ENCODE measurements at regions not wholly inside any gene's neighbourhood (a gene's known extent, or its start where the extent isn't known, plus 50 kb on each side); places are given as distances from the start of the nearest gene placed in this dataset.

DNA sequence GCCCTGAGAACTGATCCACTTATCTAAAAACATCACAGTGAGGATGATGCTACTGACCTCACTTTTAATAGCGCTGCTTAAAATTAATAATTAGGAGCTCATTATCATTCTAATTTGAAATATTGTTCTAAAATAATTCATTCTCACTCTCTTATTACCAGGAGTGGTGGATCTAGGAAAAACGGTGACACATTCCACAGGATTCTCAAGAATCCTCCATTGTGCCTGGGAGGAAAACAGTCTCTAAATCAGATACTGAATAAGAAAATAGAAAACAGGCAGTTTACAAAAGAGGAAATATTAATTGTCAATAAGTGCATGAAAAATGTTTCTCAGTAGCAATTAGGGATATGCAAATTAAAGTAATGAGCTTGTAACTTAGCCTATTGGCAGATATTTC lies 187.4 kb downstream of the TENT5A start (continued):
- no peak for TF ChIP-seq IRF2 (CRISPR knock-in tag; IDR thresholded peaks at IDR 0.05; ENCODE audit: borderline replicate concordance, low read depth)
- TF ChIP-seq, protein P1, sequence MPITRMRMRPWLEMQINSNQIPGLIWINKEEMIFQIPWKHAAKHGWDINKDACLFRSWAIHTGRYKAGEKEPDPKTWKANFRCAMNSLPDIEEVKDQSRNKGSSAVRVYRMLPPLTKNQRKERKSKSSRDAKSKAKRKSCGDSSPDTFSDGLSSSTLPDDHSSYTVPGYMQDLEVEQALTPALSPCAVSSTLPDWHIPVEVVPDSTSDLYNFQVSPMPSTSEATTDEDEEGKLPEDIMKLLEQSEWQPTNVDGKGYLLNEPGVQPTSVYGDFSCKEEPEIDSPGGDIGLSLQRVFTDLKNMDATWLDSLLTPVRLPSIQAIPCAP (CRISPR knock-in tag; IDR thresholded peaks at IDR 0.05), result no peak
- TF ChIP-seq ZNF396 (CRISPR knock-in tag; IDR thresholded peaks at IDR 0.05; ENCODE audit: borderline replicate concordance), result no peak
- TF ChIP-seq FOXJ3 (CRISPR knock-in tag; IDR thresholded peaks at IDR 0.05; ENCODE audit: borderline replicate concordance), result no peak
- TF ChIP-seq, protein P2, sequence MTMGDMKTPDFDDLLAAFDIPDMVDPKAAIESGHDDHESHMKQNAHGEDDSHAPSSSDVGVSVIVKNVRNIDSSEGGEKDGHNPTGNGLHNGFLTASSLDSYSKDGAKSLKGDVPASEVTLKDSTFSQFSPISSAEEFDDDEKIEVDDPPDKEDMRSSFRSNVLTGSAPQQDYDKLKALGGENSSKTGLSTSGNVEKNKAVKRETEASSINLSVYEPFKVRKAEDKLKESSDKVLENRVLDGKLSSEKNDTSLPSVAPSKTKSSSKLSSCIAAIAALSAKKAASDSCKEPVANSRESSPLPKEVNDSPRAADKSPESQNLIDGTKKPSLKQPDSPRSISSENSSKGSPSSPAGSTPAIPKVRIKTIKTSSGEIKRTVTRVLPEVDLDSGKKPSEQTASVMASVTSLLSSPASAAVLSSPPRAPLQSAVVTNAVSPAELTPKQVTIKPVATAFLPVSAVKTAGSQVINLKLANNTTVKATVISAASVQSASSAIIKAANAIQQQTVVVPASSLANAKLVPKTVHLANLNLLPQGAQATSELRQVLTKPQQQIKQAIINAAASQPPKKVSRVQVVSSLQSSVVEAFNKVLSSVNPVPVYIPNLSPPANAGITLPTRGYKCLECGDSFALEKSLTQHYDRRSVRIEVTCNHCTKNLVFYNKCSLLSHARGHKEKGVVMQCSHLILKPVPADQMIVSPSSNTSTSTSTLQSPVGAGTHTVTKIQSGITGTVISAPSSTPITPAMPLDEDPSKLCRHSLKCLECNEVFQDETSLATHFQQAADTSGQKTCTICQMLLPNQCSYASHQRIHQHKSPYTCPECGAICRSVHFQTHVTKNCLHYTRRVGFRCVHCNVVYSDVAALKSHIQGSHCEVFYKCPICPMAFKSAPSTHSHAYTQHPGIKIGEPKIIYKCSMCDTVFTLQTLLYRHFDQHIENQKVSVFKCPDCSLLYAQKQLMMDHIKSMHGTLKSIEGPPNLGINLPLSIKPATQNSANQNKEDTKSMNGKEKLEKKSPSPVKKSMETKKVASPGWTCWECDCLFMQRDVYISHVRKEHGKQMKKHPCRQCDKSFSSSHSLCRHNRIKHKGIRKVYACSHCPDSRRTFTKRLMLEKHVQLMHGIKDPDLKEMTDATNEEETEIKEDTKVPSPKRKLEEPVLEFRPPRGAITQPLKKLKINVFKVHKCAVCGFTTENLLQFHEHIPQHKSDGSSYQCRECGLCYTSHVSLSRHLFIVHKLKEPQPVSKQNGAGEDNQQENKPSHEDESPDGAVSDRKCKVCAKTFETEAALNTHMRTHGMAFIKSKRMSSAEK (CRISPR knock-in tag; IDR thresholded peaks at IDR 0.05; ENCODE audit: borderline replicate concordance), result no peak
- TF ChIP-seq E2F4 (CRISPR knock-in tag; IDR thresholded peaks at IDR 0.05; ENCODE audit: borderline replicate concordance, low read depth), result no peak
- no peak for TF ChIP-seq NR3C1 (CRISPR knock-in tag; conservative IDR thresholded peaks at IDR 0.05; ENCODE audit: low read depth)
- TF ChIP-seq ZNF416 (CRISPR knock-in tag; IDR thresholded peaks at IDR 0.05), result no peak

GRCh38 chr6:81564470-81565068 lies 187.9 kb downstream of the TENT5A start:
- Mint-ChIP-seq H3K27ac (no peak overlapping the region), H3K4me1 (peaks cover 18% of the 10 kb centered on the region), H3K9me3 (peaks cover 4% of the 10 kb centered on the region; the same call in 1 of the 2 replicates), H3K4me3 (no peak overlapping the region), H3K27me3 (ENCODE audit: low read depth) (no peaks in the 10 kb centered on the region), H3K36me3 (no peaks in the 10 kb centered on the region)
- TF ChIP-seq JAZF1 (CRISPR knock-in tag; IDR thresholded peaks at IDR 0.05), result no peak
- TF ChIP-seq NFATC4 (CRISPR knock-in tag; IDR thresholded peaks at IDR 0.05), result no peak
- no peak for TF ChIP-seq IRF2 (CRISPR knock-in tag; IDR thresholded peaks at IDR 0.05; ENCODE audit: borderline replicate concordance, low read depth)
- no peak for TF ChIP-seq ZNF138 (CRISPR knock-in tag; conservative IDR thresholded peaks at IDR 0.05)
- TF ChIP-seq TP53 (CRISPR knock-in tag; IDR thresholded peaks at IDR 0.05), result no peak
- ATAC-seq, result 0 out of 2 replicates have a peak, but pooled peaks have one; percentile 28
- no peak for DNase-seq (ENCODE audit: low spot score)
- CTCF ChIA-PET, result no interaction called here
- POLR2A ChIA-PET, result no interaction called here

- peaks cover 4% of the 10 kb centered on the region; the same call in 1 of the 2 replicates for H3K9me3 Mint-ChIP-seq
- TF ChIP-seq GRHL2 (CRISPR knock-in tag; IDR thresholded peaks at IDR 0.05; ENCODE audit: insufficient replicate concordance, severe bottlenecking), result no peak
- TF ChIP-seq MXD4 (CRISPR knock-in tag; IDR thresholded peaks at IDR 0.05; ENCODE audit: borderline replicate concordance), result no peak
- TF ChIP-seq ZBTB43 (CRISPR knock-in tag; IDR thresholded peaks at IDR 0.05), result no peak
- no peak for TF ChIP-seq JUN (CRISPR knock-in tag; IDR thresholded peaks at IDR 0.05)
- TF ChIP-seq GTF2I (CRISPR knock-in tag; conservative IDR thresholded peaks at IDR 0.05), result no peak
- TF ChIP-seq, protein P3, sequence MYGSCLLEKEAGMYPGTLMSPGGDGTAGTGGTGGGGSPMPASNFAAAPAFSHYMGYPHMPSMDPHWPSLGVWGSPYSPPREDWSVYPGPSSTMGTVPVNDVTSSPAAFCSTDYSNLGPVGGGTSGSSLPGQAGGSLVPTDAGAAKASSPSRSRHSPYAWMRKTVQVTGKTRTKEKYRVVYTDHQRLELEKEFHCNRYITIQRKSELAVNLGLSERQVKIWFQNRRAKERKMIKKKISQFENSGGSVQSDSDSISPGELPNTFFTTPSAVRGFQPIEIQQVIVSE (CRISPR knock-in tag; IDR thresholded peaks at IDR 0.05; ENCODE audit: borderline replicate concordance), result no peak
- TF ChIP-seq EMX1 (CRISPR knock-in tag; IDR thresholded peaks at IDR 0.05), result no peak
- TF ChIP-seq E2F1 (CRISPR knock-in tag; IDR thresholded peaks at IDR 0.05), result no peak
- TF ChIP-seq, protein P4, sequence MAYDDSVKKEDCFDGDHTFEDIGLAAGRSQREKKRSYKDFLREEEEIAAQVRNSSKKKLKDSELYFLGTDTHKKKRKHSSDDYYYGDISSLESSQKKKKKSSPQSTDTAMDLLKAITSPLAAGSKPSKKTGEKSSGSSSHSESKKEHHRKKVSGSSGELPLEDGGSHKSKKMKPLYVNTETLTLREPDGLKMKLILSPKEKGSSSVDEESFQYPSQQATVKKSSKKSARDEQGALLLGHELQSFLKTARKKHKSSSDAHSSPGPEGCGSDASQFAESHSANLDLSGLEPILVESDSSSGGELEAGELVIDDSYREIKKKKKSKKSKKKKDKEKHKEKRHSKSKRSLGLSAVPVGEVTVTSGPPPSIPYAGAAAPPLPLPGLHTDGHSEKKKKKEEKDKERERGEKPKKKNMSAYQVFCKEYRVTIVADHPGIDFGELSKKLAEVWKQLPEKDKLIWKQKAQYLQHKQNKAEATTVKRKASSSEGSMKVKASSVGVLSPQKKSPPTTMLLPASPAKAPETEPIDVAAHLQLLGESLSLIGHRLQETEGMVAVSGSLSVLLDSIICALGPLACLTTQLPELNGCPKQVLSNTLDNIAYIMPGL (CRISPR knock-in tag; IDR thresholded peaks at IDR 0.05), result no peak
These were observed 190.3 kb downstream of the TENT5A start for GRCh38 chr6:81562169-81562568.

More at GRCh38 chr6:81562169-81562568, 190.3 kb downstream of the TENT5A start:
- peaks cover 14% of the 10 kb centered on the region for H3K4me1 Mint-ChIP-seq
- no peak overlapping the region for H3K27ac Mint-ChIP-seq
- H3K36me3 Mint-ChIP-seq, result no peaks in the 10 kb centered on the region
- CTCF ChIA-PET, result no interaction called here
- POLR2A ChIA-PET, result no interaction called here
- no peaks in the 10 kb centered on the region for H3K27me3 Mint-ChIP-seq (ENCODE audit: low read depth)
- DNase-seq (ENCODE audit: low spot score) (no peak), ATAC-seq (no peak)
- no peak overlapping the region for H3K4me3 Mint-ChIP-seq

All from WTC11 (cell line).